Right lung (tissue), 2 donors: ENCODE measurements at regions not wholly inside any gene's neighbourhood (a gene's known extent, or its start where the extent isn't known, plus 50 kb on each side); places are given as distances from the start of the nearest gene placed in this dataset.
"Not testable (repeated sequence)": the region's sequence is repeated elsewhere in the genome, so short reads cannot be mapped to it uniquely, and the experiment has no call there.

Experiments
- DNase-seq, 2 donors: peaks; one replicate each; pipeline ENCODE4 v3.0.0-alpha.2; 2013

DNA sequence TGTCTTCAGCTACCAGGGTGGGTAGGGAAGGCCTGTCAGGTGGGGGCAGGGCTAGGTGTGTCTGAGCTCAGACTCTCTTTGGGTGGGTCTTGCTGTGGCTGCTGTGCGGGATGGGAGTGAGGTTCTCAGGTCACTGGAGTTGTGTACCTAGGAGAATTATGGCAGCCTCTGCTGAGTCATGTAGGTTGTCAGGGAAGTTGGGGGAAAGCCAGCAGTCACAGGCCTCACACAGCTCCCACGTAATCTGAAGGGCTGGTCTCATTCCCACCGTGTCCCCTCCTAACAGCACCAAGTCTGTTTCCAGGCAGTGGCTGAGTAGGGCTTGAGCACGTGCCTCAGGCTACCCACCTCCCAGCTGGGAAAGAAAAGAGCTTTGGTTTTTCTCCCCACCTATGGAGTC is 67.0 kb downstream of the CHCHD4 start:
- DNase-seq, result no peak

DNA sequence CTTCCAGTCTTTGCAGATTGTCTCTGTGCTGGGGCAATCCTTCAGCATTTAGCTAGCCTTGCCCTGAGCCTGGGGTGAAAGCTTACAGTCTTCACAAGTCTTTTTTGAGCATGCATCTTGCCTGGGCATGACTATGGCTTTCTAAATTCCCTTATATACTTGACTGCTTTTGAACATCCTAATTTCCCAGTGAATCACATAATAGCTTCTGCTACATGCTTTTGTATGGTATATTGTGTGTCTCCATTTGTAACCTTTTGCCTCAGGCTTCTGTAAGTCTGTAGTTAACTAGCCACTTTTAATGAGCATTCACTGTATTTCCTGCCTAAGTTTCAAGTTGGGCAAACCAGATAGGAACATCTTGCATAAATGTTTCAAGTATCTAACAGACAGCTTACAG is 76.8 kb downstream of the CHCHD4 start:
- DNase-seq, result no peak

- DNase-seq, result no peak
Measured at GRCh38 chr3:14047027-14047426, 77.6 kb downstream of the CHCHD4 start.

GRCh38 chr3:14042680-14043079 is 82.0 kb downstream of the CHCHD4 start:
- no peak for DNase-seq

- DNase-seq, result no peak
Measured at GRCh38 chr3:14039149-14039548, 85.5 kb downstream of the CHCHD4 start.

GRCh38 chr3:14037211-14037610 is 87.5 kb downstream of the CHCHD4 start:
- no peak for DNase-seq

DNA sequence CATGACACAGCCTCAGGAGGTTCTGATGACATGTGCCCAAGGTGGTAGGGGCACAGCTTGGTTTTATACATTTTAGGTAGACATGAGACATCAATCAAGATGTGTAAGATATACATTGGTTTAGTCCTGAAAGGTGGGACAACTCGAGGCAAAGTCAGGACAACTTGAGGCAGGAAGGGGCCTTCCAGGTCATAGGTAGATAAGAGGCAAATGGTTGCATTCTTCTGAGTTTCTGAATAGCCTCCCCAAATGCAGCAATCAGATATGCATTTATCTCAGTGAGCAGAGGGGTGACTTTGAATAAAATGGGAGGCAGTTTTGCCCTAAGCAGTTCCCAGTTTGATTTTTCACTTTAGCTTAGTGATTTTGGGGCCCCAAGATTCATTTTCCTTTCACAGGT is 91.6 kb downstream of the CHCHD4 start:
- no peak for DNase-seq

DNA sequence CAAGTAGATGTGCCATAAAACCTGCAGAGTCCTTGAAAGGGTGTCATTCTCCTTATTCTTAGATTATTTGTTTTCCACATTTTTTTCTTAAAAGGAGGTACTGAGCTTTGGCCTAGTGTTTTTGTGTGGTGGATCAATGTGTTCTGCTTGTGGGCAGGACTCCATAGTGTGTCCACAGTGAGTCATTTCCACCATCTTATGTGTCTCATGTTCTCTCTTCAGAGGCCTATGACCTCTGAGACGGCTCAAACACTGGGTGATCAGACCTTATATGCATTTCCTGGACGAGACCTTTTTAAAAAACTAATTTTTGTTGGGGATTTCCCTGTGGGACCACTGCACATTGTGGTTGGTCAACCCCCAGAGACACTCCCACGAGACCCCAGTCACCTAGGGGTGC is 93.4 kb downstream of the CHCHD4 start:
- DNase-seq, result no peak

- not testable (repeated sequence) for DNase-seq
Measured at GRCh38 chr3:14029390-14029995, 95.2 kb downstream of the CHCHD4 start.

DNA sequence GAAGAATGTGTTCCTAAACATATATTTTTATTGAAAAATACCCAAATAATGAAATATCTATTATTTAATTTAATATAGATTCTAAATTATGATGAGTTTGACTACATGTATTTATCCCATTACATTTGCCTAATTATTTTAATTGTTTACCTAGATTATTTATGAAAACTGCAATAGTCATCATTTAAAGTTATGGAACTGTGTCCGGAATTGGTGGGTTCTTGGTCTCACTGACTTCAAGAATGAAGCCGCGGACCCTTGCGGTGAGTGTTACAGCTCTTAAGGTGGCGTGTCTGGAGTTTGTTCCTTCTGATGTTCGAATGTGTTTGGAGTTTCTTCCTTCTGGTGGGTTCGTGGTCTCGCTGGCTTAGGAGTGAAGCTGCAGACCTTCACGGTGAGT is 96.5 kb downstream of the CHCHD4 start:
- not testable (repeated sequence) for DNase-seq

DNA sequence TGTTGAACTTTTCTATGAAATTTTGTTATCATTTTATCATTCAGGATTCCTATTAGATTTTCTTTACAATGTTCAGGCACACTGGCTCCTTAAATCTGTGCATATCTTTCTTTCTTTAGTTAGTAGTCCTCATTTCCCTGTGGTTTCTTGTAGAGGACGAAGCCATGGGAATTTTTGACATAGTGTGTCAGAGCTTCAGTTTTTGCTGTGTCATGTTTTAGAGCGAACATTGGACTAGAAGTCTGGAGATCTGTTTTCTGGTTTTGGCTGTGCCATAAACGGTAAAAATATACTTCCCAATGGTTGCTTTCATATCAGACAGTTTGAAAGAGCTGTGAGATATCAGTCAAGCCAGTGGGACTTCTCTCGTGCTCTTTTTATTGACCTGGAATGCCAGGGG is 105.2 kb downstream of the CHCHD4 start:
- DNase-seq, result no peak

- DNase-seq, result no peak
Measured at GRCh38 chr3:14016900-14017475, 107.7 kb downstream of the CHCHD4 start.

DNA sequence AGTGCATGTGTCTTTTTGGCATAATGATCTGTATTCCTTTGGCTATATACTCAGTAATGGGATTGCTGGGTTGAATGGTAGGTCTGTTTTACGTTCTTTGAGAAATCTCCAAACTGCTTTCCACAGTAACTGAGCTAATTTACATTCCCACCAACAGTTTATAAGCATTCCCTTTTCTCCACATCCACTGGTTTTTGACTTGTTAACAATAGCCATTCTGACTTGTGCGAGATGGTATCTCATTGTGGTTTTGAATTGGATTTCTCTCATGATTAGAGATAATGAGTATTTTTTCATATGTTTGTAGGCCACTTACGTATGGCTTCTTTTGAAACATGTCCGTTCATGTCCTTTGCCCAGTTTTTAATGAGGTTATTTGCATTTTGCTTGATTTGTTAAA is 117.7 kb downstream of the CHCHD4 start:
- no peak for DNase-seq

GRCh38 chr3:14001136-14001535 is 121.3 kb upstream of the WNT7A start:
- DNase-seq, result no peak

DNA sequence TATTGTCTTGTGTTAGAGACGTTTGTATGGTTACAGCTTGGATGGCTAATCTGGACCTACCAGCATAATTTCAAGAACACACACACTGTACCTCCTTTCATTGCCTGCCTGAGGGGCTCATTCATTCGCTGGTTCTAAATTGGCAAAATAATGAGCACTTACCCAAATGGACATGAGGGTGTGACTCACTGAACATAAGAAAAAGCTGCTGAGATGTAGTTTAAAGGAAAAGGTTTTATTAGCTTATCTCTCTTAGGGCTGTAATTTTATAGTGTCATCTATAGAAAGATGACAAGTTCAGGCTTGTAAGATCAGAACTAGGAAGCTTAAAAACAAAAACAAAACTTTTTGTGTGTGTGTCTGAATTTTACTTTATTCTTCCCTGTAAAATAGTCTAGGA is 120.7 kb upstream of the WNT7A start:
- no peak for DNase-seq

GRCh38 chr3:13998831-13999230 is 119.0 kb upstream of the WNT7A start:
- DNase-seq, result no peak

GRCh38 chr3:13995216-13995615 is 115.3 kb upstream of the WNT7A start:
- not testable (repeated sequence) for DNase-seq

DNA sequence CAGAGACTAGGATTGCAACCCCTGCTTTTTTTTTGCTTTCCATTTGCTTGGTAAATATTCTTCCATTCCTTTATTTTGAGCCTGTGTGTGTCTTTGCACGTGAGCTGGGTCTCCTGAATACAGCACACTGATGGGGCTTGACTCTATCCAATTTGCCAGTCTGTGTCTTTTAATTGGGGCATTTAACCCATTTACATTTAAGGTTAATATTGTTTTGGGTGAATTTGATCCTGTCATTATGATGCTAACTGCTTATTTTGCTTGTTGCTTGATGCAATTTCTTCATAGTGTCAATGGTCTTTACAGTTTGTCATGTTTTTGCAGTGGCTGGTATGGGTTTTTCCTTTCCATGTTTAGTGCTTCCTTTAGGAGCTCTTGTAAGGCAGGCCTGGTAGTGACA is 109.1 kb upstream of the WNT7A start:
- DNase-seq, result not testable (repeated sequence)

DNA sequence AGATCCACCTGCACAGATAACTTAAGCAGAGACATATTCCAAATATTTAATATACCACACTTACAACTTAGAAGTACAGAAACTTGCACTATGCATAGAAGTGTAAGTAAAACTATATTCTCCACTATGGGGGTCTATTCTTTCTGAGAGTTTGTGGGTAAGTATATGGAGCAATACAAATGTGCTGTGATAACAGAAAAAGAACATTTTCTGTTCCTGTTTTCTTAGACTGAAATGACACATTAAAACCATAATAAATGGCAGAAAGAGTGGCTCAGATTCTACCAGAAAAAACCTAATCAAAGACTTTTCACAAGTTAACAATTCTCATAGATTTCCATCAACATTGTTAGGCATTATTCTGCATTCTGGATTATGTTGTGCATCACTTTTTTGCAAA is 96.6 kb upstream of the WNT7A start:
- no peak for DNase-seq

DNA sequence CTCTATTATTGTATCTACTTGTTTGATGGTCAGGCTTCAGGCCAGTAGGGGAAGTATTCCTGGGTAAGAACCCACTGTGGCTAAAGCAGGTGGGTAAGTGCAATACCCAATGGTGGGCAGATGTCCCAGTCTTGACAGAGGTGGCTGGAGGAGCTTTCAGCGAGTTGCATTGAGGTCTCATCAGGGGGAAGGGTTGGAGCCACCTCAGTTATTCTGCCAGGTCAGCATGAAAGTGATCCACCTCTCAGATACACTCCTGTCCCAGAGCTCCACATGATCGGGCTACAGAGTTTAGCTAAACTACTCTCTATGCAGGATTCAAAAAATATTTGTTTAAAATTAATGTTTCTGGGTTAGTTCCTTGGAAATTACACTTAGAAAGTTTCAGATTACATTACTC is 95.8 kb upstream of the WNT7A start:
- DNase-seq, result no peak

DNA sequence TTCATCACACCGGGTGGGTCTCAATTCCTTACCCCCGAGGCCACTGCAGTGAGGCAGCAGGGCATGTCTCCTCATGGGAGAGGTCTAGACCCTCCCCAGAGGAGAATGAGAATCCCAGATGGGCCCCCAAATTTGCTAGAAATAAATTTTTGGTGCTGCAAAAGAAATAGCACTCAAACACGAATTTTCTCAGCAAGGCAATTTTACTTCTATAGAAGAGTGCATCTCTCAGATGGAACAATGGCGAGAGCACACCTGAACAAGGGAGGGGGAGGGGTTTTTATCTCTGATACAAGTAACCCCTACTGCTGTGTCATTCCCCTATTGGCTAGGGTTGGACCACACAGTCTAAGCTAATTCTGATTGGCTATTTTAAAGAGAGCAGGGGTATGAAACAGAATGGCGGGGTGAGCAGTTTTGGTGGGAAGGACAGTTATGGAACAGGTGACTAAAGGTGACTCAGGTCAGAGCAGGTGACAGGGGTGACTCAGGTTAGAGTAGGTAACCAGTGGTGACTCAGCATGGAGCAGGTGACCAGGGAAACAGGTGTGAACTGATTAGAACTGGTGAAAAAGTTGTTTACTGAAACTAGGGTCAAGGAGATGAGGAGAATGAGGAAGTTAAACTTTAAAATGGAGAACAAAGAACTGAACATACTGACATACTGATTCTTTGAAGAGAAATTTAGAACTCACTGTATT is 93.0 kb upstream of the WNT7A start:
- no peak for DNase-seq

- no peak for DNase-seq
Measured at GRCh38 chr3:13966302-13966701, 86.4 kb upstream of the WNT7A start.

- no peak for DNase-seq
Measured at GRCh38 chr3:13963137-13963886, 83.4 kb upstream of the WNT7A start.
